DOHH2 (cell line): ENCODE measurements at regions not wholly inside any gene's neighbourhood (a gene's known extent, or its start where the extent isn't known, plus 50 kb on each side); places are given as distances from the start of the nearest gene placed in this dataset.

Experiments
- H3F3A ChIP-seq: fragments of 200-600 bp; sonication (generic), shearing (Covaris generic); 2 replicates; pipeline ENCODE4 v1.6.0; 2016; ENCODE audit warnings: antibody characterized with exemption, mild to moderate bottlenecking; ENCODE audit not compliant: control insufficient read depth, insufficient read depth
- H3K27ac ChIP-seq: fragments of 200-600 bp; sonication (generic); 2 replicates; pipeline ENCODE4 v1.5.1; 2014; ENCODE audit warnings: low read depth, mild to moderate bottlenecking, low read length, moderate library complexity
- H3K27me3 ChIP-seq: fragments of 200-600 bp; sonication (generic); 2 replicates; pipeline ENCODE4 v1.6.1; 2014; ENCODE audit warnings: mild to moderate bottlenecking, low read length, mixed read lengths; ENCODE audit not compliant: control insufficient read depth
- H3K36me3 ChIP-seq: fragments of 200-600 bp; sonication (generic); 2 replicates; pipeline ENCODE4 v1.6.1; 2014; ENCODE audit warnings: mild to moderate bottlenecking, low read length, moderate library complexity, mixed read lengths; ENCODE audit not compliant: control insufficient read depth
- H3K4me1 ChIP-seq: fragments of 200-600 bp; sonication (generic); 2 replicates; pipeline ENCODE4 v1.6.1; 2014; ENCODE audit warnings: mild to moderate bottlenecking, low read length, mixed read lengths; ENCODE audit not compliant: control insufficient read depth
- H3K4me2 ChIP-seq: fragments of 200-600 bp; sonication (generic); 2 replicates; pipeline ENCODE4 v1.6.0; 2014; ENCODE audit warnings: mild to moderate bottlenecking, low read length, moderate library complexity
- H3K4me3 ChIP-seq: fragments of 200-600 bp; sonication (generic); 2 replicates; pipeline ENCODE4 v1.5.1; 2014; ENCODE audit warnings: mild to moderate bottlenecking, low read length, mixed read lengths
- H3K79me2 ChIP-seq: fragments of 200-600 bp; sonication (generic); 2 replicates; pipeline ENCODE4 v1.6.1; 2014; ENCODE audit warnings: mild to moderate bottlenecking, low read length, mixed read lengths; ENCODE audit not compliant: control insufficient read depth
- H3K9me2 ChIP-seq: fragments of 200-600 bp; sonication (generic); replicated peaks from 2 replicates; pipeline ENCODE4 v1.6.1; 2014; ENCODE audit warnings: mild to moderate bottlenecking, low read length, mixed read lengths; ENCODE audit not compliant: control insufficient read depth
- H3K9me3 ChIP-seq: fragments of 200-600 bp; sonication (generic); 2 replicates; pipeline ENCODE4 v1.6.1; 2014; ENCODE audit warnings: antibody characterized with exemption, low read length, mixed read lengths; ENCODE audit not compliant: control insufficient read depth, insufficient read depth
- H4K20me1 ChIP-seq: fragments of 200-600 bp; sonication (generic); 2 replicates; pipeline ENCODE4 v1.6.0; 2014; ENCODE audit warnings: low read depth, mild to moderate bottlenecking, antibody characterized with exemption, low read length, moderate library complexity; ENCODE audit not compliant: control insufficient read depth, insufficient read depth
- CTCF ChIP-seq: fragments of 200-600 bp; sonication (generic); IDR thresholded peaks from one replicate; pipeline ENCODE4 v1.5.1; 2014; ENCODE audit warnings: antibody characterized with exemption, mild to moderate bottlenecking, low read depth, low read length; ENCODE audit not compliant: poor library complexity, severe bottlenecking
- EZH2phosphoT487 ChIP-seq: fragments of 200-600 bp; sonication (generic); IDR thresholded peaks from 2 replicates; pipeline ENCODE4 v1.6.1; 2017; ENCODE audit warnings: borderline replicate concordance, mild to moderate bottlenecking, antibody characterized with exemption, low read length, moderate library complexity, mixed read lengths

GRCh38 chr13:22047082-22047784, 376.4 kb downstream of the FGF9 start:
- Histone ChIP-seq H3K27ac (no peak overlapping the region), H3K9me3 (no peaks in the 10 kb centered on the region; the same call in 1 of the 2 replicates), H3K4me2 (no peak overlapping the region), H3F3A (no peaks in the 10 kb centered on the region), H3K4me1 (no peaks in the 10 kb centered on the region), H3K36me3 (no peaks in the 10 kb centered on the region), H3K79me2 (no peaks in the 10 kb centered on the region), H3K9me2 (no peaks in the 10 kb centered on the region), H3K4me3 (no peak overlapping the region), H4K20me1 (no peaks in the 10 kb centered on the region), H3K27me3 (no peaks in the 10 kb centered on the region)
- TF ChIP-seq EZH2phosphoT487 (no peak), CTCF (no peak)

- Histone ChIP-seq H3K4me1 (no peaks in the 10 kb centered on the region), H3F3A (no peaks in the 10 kb centered on the region), H3K27ac (no peak overlapping the region), H3K79me2 (no peaks in the 10 kb centered on the region), H3K36me3 (no peaks in the 10 kb centered on the region), H3K9me3 (no peaks in the 10 kb centered on the region; the same call in 1 of the 2 replicates), H4K20me1 (no peaks in the 10 kb centered on the region), H3K9me2 (no peaks in the 10 kb centered on the region), H3K27me3 (no peaks in the 10 kb centered on the region), H3K4me3 (no peak overlapping the region), H3K4me2 (no peak overlapping the region)
- no peak for TF ChIP-seq CTCF
- TF ChIP-seq EZH2phosphoT487 = no peak
These were observed 376.9 kb downstream of the FGF9 start for GRCh38 chr13:22047785-22048104.

GRCh38 chr13:22049384-22049783, 378.5 kb downstream of the FGF9 start:
- Histone ChIP-seq H3K27ac (no peak overlapping the region), H3K4me2 (no peak overlapping the region), H3K27me3 (no peaks in the 10 kb centered on the region), H4K20me1 (no peaks in the 10 kb centered on the region), H3K4me1 (no peaks in the 10 kb centered on the region), H3K79me2 (no peaks in the 10 kb centered on the region), H3K36me3 (no peaks in the 10 kb centered on the region), H3K9me2 (no peaks in the 10 kb centered on the region), H3K9me3 (no peaks in the 10 kb centered on the region; the same call in 1 of the 2 replicates), H3K4me3 (no peak overlapping the region), H3F3A (no peaks in the 10 kb centered on the region)
- TF ChIP-seq EZH2phosphoT487 = no peak
- TF ChIP-seq CTCF = no peak
